Stimulated activated CD4-positive, alpha-beta T cell treated with anti-CD3 and anti-CD28 coated beads, Interleukin-15, amount 100 ng/mL, for 1 hour (primary cell): ENCODE measurements at regions not wholly inside any gene's neighbourhood (a gene's known extent, or its start where the extent isn't known, plus 50 kb on each side); places are given as distances from the start of the nearest gene placed in this dataset.

Source experiments
- DNase-seq, 2 donors: peaks; one replicate each; pipeline ENCODE4 v3.0.0-alpha.2; 2020; ENCODE audit warnings: low read depth in 1 of 2, low spot score in 1 of 2

DNA sequence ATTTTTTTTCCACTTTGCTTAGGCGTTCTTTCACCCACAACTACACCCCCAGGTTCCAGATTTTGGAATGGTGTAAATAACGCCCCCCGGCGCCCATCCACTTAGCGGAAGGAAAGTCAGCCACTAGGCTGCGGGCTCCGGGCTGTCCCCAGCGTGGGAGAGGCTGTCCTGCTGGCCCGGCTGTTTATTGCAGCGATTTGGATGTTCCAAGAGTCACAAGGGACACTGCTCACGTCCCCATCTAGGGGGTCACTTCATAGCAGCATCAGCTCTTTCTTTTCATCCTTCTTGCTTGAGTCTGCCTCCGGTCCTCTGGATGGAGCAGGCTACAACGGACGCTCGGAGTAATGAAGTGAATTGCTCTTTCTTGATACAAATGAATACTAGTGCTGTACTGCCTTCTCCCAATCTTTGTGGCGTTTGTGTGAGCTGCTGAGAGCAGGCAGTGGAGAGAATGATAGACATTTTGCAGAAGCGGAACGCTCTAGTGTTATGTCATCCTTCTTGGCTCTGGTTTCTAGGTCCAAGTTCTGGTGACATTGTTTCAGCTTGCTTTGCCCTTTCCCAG lies 50.7 kb upstream of the PAIP2B start:
- DNase-seq, result no peak

DNA sequence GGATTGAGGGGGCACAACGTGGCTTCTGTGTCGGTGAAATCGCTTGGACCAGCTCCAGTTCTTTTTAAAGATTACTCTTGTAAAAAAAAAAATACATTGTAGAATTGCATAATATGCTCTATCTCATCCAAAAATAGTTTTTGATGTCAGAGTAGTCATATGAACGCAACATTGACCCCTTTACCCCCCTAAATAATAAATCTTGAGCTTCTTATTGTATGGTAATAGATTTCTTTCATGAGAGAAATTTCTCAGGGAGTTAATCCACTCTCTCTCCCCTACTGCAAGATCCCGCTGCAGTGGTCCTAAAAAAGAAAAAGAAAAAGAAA lies 50.2 kb upstream of the PAIP2B start:
- DNase-seq, result no peak

DNA sequence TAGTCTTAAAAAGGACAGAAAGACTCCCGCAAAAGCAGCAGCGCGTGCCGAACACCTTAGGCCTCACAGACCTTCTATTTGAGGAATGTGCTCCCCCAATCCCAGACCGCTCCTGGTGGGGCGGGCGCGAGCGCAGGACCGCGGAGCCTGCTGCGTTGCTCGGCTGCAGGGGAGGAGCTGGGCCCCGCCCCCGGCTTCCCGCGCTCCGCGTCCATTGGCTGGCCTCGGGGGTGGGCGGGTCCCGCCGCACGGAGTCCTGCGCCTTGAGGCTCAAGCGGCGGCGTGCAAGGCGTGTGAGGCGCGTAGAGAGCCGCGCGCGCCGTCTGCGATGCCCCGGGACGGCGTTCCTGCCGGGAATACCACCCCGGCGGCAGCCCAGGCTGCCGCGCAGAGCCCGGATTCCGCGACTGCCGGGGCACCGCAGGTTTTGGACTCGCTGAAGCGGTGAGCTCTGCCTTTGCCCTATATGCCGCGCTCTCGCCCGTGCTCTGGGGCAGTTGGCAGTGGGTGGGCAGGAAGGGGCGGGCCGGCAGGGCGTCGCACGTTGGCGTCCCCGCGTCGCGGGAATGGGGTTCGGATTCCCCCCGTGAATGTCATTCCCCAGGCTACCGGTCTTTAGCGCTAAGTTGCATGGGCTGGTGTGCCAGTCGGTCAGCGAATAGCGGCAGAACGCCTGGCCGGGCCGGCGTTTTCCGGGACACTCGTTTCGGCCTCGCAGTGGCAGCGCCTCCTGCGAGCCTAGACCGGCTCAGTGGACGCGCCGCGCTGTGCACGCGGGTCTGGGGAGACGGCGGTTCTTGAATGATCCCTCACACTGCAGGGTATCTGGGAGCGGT lies 49.6 kb upstream of the PAIP2B start:
- DNase-seq, result peak; percentile 70 to 86
